GM19438 (cell line): ENCODE measurements at regions not wholly inside any gene's neighbourhood (a gene's known extent, or its start where the extent isn't known, plus 50 kb on each side); places are given as distances from the start of the nearest gene placed in this dataset.

Source experiments
- ATAC-seq: cut with Tn5 transposase; IDR thresholded peaks from one replicate; pipeline ENCODE4 v1.9.1; 2021; ENCODE audit warnings: low read depth; ENCODE audit not compliant: unreplicated experiment

DNA sequence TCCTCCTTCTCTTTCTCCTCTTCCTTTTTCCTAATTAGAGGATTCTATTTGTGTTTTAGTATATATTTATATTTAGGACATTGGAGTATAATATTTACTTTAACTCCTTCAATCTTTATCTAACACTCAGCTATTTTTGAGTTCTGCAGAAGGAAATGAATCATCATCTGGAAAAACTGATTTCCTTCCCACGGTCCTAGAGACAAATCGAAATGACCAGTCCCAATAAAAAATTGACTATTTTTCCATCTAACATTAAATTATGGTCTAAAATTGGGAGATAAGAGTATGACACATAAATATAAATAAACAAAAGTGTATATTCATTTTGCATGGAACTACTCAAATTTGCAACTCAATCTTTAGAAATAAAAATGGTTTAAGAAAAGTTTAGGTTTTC is 167.4 kb downstream of the TMTC3 start:
- no peak for ATAC-seq

DNA sequence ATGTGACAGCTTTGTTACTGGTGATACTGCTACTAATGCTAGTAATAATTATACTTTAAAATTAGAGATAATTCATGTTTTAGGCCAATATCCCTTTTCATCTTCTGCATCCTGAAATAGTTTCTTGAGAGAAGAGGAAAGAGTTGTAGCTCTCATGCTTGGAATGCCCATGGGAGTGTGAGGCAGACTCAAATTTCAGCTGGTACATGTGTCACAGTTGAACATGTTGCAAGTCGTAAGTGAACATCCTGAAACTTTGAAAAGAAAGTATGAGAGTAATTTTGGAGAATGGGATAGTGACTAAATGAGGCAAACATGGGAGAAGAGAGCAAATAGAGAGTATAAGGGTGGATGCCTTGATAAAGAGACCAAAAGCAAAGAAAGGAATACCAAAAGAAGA is 168.0 kb downstream of the TMTC3 start:
- ATAC-seq: no peak

DNA sequence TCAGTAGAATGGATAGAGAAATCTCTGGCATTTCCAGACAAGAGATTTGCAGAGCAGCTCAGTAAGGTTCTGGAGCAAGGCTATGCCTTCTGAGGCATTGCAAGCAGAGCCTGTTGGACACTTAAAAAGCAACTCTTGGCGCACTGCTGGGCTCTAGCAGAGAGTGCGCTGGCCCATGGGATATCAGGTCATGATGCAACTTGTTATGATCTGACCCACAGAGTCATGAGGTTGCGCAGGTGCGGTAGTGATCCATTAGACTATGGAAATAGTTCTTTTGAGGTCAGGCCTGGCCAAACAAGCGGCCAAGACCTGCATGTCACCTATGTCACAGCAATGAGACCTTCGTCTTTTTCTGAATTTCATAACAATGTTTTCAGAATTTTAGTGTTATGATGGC is 168.6 kb downstream of the TMTC3 start:
- ATAC-seq: no peak

DNA sequence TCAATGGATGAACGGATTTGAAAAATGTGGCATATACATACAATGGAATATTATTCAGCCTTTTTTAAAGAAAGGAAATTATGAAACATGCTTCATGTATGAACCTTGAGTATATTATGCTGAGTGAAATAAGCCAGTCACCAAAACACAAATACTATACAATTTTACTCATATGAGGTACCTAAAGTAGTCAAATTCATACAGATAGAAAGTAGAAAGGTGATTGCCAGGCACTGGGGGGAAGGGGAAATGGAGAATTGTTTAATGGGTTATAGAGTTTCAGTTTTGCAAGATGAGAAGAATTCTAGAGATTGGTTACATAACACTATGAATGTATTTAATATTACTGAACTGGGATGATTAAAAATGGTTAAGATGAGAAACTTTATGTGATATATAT is 171.4 kb downstream of the TMTC3 start:
- ATAC-seq: no peak

DNA sequence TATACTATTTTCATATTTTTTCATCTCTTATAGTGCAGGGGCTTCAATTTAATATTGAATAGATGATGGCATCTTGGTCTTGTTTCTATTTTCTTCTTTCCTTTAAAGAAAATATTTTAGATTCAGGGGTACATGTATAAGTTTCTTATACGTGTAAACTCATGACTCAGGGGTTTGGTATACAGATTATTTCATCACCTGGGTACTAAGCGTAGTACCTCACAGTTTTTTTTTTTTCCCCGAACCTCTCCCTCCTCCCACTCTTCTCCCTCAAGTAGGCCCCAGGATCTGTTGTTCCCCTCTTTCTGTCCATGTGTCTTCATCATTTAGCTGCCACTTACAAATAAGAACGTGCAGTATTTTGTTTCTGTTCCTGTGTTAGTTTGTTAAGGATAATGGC is 172.6 kb downstream of the TMTC3 start:
- no peak for ATAC-seq

DNA sequence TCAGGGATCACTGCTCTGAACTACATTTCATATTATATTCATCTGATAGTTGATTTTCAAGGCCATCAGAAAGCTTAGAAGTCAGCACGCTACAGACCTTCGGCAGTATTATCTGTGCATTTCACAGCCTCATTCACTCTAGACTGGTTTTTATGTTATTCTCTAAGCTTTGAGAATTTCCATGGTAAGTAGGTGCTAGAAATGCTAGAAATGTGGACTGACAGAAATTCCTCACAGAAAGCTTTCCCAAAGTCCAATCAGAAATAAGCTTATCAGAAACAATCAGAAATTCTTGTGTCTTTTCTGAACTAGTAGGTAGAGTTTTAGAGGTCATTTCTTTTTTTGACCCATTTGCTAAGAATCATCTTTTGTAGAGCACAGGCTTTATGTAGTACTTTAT is 176.6 kb downstream of the TMTC3 start:
- ATAC-seq: no peak

DNA sequence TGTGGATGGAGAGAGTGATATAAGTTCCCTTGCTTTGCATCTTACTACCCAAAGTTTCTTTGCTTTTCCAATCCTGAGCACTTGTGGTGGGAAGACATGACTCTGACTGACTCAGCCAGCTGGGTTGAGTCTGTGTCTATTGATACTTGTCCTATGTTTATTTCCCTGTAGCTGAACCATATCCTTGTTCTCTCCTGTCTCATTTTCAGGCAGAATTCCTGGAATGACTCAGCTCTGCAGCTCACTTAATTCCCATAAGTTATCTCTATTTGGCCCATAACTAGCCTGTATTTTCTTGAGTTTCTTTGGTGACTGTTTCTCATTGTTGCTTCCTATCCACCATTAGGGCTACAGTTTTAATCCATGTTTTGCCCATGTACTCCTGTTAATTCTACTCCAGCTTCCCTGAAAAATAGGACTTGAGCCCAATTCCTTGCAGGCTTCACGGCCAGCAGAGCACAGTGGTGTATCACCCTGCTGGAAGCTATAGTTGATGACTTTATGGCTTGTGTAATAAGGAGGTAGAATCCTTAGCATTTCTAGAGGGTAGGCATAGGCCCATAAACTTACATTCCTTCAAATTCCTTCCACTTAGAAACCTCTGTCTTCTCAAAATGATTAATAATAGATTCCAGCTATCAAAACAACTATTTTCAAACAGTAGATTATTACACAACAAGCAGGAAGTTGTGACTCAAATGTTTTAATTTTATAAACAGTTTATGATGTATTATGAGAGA is 183.1 kb downstream of the TMTC3 start:
- no peak for ATAC-seq

DNA sequence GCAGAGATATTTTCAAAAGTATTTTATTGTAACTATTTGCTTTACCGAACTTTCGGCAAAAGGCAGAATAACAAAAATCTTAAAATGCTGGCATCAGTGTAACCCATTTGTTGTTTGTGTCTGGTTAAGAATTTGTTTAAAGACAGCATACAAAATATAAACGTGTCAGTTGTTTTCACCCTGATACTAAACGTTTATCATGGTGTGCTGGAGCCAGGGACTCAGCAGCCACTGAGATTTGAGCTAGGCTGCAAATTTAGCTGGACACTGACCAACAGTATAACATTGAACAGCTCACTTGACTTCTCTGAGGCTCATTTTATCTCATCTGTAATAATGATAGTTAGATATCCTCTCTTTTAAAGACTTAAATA is 183.7 kb downstream of the TMTC3 start:
- no peak for ATAC-seq

DNA sequence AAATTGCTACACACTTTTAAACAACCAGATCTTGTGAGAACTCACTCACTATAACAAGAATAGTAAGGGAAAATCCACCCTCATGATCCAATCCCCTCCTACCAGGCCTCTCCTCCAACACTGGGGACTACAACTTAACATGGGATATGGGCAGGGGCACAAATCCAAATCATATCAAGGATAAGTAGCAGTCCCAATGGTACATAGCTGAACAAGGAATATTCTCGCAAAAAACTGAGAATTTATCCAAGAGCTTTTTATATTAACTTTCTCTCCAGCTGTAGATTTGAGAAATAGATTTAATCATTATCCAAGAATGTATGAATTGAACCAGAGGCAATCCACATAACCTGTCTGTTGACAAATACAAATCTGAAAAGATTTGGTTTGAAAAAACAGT is 185.2 kb downstream of the TMTC3 start:
- ATAC-seq: no peak

DNA sequence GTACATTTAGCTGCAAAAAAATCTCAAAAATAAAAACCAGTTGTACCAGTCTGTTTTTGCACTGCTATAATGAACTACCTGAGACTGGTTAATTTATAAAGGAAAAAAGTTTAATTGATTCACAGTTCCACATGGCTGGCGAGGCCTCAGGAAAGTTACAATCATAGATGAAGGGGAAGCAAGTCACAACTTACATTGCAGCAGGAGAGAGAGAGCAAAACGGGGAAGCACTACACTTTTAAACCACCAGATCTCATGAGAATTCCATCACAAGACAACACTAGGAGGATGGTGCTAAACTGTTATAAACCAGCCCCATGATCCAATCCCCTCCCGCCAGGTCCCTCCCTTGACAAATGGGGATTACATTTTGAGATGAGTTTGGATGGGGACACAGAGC is 186.0 kb downstream of the TMTC3 start:
- no peak for ATAC-seq

DNA sequence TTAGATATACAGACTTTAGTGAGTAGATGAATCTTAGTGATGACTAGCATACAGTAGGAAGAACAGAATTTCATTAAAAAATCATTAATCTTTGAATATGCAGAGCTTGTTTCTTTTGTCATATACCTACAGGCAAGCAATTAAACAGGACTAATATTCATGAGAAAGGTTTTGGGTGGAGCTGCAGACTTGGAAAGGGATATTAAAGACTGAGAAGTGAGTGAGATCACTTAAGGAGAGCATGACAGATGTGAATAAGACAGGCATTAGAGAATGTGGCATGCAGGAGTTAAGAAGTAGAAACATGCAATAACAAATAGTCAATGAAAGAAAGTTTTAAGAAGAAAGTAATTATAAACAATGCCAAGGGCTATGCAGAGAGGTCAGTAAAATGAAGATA is 187.7 kb downstream of the TMTC3 start:
- ATAC-seq: no peak

DNA sequence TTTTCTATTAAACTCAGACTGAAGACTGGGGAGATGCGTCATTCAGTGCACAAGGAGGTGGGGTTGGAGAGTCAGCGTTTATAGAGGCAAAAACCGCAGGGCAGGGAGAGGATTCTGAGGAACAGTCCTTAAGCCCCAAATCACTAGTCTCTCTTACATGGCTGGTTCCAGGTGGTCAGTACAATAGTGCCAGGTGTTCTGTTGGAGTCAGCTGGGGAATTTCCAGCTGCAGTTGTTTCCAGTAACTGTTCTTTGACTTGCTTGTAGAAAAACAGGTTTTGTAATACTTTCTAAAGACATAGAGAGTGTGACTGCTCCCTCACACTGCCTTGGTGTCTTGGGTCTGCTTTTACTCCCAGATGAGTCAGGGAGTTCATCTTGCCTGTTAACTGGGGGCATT is 192.2 kb downstream of the TMTC3 start:
- ATAC-seq: no peak

DNA sequence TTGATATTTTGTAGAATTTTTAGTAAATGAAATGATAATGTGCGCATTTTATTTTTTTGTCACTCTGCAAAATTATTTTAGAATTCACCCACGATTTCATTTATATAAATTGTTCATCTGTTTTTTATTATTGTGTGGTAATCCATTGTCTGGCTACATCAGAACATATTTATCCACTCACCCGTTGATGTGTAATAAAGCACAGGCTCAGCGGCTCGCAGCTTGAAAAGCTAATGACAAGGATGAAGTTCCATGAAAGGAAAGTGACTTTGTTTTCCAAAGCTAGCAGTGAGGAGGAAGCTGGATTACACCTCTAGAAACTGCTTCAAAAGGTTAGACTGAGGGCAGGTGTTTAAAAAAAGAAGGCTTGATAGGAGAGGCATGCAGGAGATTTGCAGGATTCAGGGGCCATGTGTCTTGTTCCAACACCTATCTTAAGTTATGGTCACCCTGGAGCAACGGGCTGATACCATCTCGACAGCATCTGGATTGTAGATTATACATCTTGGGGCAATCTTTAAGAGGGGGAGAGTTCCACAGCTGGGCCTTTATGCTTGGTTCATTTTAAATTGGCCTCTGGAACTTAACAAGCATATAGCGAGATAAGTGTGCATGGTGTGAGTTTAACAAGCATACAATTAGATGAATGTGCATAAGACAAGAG is 194.1 kb downstream of the TMTC3 start:
- ATAC-seq: no peak

DNA sequence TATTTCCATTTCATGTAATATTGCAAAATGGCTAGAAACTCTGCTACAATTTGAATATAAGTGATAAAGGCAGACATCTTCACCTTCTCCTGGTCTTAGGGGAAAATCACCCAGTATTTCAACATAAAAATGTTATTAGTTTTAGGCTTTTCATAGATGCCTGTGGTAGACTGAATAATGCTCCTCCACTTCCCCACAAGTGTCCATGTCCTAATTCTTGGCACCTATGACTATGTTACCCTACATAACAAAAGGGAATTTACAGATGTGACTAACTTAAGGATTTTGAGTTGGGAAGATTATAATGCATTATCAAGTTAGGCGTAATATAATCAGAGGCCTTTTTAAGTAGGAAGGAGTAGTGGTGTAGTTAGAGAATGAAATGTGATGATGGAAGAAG is 196.4 kb downstream of the TMTC3 start:
- ATAC-seq: no peak

DNA sequence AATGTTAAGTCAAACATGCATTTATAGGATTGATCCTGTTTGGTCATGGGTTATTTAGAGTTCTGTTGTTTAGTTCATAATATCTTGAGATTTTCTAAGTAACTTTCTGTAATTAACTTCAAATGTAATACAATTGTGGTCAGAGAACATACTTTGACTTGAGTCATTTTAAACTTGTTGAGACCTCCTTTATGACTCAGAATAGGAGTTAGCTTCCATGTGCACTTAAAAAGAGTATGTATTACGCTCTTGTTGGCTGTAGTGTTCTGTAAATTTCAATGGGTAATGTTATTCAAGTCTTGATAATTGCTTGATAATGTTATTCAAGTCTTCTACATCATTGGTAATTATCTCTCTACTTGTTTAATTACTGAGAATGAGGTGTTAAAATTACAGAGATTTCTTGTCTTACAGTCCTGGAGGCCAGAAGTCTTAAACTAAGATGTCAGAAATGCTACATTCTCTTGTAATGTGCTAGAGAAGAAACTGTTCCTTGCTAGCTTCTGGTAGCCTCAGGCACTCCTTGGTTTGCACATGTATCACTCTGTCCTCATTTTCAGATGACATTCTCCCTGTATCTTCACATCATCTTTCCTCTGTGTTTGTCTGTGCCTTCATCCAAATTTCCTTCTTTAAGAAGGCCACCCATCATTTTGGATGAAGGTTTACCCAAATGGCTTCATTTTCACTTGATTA is 197.3 kb downstream of the TMTC3 start:
- no peak for ATAC-seq

DNA sequence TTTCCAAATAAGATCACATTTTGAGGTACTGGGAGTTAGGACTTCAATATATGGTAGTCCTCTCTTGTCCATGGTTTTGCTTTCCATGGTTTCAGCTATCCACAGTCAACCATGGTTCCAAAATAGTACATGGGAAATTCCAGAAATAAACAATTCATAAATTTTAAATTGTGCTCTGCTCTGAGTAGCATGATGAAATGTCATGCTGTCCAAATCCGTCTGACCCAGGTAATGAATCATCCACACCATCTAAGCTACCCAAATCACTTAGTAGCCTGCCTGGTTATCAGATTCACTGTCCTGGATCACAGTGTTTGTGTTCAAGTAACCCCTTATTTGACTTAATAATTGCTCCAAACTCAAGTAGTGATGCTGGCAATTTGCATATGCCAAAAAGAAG is 197.9 kb downstream of the TMTC3 start:
- no peak for ATAC-seq

DNA sequence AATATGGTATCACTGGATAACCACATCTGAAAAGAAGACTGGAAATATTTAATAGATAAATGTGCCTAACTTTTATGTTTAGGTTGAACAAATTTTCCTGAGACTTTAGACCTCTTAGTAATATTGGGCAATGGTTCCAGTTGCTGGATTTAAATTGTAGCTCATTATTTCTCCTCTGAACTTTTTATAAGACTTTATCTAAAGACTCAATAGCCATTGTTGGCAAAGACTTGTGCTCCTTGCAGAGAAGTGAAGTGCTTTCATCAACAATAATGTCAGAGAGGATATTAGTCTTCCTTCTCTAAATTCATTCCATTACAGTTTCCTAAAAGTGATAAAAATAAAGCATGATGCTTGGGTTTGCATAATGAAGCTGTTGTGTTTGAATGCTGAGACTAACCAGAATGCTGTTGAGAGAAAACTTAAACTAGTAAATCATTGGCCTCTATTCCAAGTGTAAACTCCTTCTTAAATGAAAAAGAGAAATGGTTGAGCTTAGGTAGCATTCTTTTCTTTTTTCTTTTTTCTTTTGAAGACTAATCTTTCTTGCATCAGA is 200.2 kb downstream of the TMTC3 start:
- ATAC-seq: no peak

DNA sequence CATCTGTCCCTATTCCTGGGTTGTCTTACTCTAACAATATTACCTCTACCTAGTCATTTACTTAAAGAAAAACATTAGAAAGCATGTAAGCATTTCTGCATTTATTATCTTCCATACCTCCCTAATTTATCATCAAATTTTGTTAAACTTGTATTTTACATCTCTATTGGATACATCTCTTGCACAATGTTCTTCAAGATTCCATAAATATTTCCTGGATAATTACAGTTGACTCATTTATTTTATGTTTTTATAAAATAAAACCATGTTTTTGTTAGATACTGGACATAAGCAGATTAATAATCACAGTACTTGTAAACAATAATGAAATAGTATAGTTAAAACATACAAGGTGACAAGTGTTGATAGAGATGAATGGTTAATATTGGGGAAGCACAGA is 209.0 kb downstream of the TMTC3 start:
- ATAC-seq: no peak

DNA sequence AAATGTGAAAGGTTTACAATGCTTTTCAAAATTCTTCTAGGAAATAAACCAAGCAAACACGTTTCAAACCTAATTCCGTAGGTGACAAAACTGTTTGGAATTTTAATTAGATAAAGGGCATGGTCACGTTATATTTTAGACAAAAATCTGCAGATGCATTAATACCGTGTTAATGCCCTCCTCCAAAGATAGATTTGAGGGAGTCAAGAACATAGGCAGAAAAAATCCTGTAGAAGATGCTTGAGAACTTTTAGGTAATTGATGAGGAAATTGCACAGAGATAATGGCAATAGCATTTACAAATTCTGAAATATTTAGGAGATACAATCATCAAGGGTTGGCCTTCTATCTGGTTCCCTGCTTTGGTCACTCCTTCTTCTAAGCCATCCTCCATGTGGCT is 212.6 kb downstream of the TMTC3 start:
- no peak for ATAC-seq

DNA sequence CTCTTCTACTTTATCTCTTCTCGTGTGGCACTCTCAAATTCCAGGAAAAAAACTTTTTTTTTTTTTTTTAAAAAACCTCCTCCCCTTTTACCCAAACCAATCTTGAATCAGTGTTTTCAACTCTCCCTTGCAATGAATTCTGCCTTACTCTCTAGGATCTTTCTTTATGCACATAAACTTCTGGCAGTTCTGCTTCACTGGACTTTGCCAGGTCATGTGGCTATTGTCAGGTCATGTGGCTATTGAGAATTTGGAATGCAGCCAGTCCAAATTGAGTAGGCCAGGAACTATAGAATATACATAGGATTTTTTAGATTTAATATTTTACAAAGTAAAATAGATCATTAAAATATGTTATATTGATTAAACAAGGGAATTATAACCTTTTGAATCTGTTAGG is 218.2 kb downstream of the TMTC3 start:
- ATAC-seq: no peak

DNA sequence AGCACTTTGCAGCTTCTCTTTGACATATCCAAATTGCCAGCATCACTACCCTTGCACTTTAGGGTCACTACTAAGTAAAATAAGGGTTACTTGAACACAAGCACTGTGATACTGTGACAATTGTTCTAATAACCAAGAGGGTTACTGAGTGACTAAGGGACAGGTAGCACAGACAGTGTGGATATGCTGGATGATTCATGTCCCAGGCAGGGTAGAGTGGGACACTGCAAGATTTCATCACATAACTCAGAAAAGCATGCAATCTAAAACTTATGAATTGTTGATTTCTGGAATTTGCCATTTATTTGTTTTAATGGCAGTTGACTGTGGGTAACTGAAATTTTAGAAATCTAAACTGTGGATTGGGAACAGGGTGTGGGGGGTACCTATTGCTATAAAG is 218.8 kb downstream of the KITLG start:
- no peak for ATAC-seq

DNA sequence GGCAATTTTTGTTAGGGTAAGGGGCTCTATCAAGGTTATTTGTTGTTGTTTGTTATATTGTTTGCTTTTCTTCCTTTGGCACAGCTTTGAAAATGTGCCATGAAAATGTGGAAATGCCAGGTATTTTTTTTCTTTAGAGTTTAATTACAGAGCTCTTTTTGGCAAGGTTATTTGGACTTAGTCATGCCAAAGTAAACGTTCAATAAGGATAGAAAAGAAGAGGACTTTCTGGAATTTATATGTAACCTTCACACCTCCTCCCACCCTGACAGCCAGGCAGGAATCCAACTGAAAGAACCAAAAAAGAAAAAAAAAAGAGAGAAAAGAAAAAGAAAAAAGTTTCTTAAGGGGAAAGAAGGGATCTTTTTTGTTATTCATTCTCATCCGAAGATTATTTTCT is 217.8 kb downstream of the KITLG start:
- no peak for ATAC-seq
